GM12878 (cell line): ENCODE measurements at regions not wholly inside any gene's neighbourhood (a gene's known extent, or its start where the extent isn't known, plus 50 kb on each side); places are given as distances from the start of the nearest gene placed in this dataset.

Experiments used
- ATAC-seq: fragments of 200-7000 bp; cut with Tn5 transposase; 3 replicates; pipeline ENCODE4 v1.9.1; 2020; ENCODE audit warnings: mild to moderate bottlenecking, moderate library complexity
- BruUV-seq: library from RNA; stranded (reverse); fragments of 400-500 nt; replicated peaks from 2 replicates; lab custom pipeline; 2021; lab: Mats Ljungman, UMichigan
- CTCF ChIA-PET: fragments of 300-600 bp; sonication (Branson Sonifier 250); formaldehyde crosslinking; extraction: SDS; loops from one replicate; lab custom pipeline; 2021; ENCODE audit warnings: inconsistent platforms; lab: Yijun Ruan, JAX
- POLR2A ChIA-PET: fragments of 350-600 bp; formaldehyde crosslinking; extraction: SDS; loops from one replicate; lab custom pipeline; 2021; ENCODE audit warnings: inconsistent platforms; lab: Charles Lee
- RAD21 ChIA-PET: fragments of 300-600 bp; sonication (Branson Sonifier 250); formaldehyde crosslinking; loops from one replicate; lab custom pipeline; 2023; ENCODE audit warnings: antibody characterized with exemption; ENCODE audit not compliant: unreplicated experiment; lab: Charles Lee
- SMC1A ChIA-PET: fragments of 300-600 bp; sonication (Branson Sonifier 250); formaldehyde crosslinking; loops from one replicate; lab custom pipeline; 2023; ENCODE audit not compliant: unreplicated experiment, uncharacterized antibody; lab: Charles Lee
- DNase-seq: peaks from one replicate; pipeline ENCODE4 v3.0.0-alpha.2; 2011; ENCODE audit warnings: low read depth, low spot score
- FAIRE-seq: peaks from 3 replicates; lab custom pipeline; 2011; peaks lifted over from hg19 to GRCh38; lab: Jason Lieb, UNC
- H2AFZ ChIP-seq: 2 replicates; pipeline ENCODE4 v1.6.0; 2011; ENCODE audit warnings: low read depth, low read length, control low read depth; ENCODE audit not compliant: control insufficient read depth
- H3K27ac ChIP-seq: 2 replicates; pipeline ENCODE4 v1.5.1; 2011; ENCODE audit warnings: control low read depth; ENCODE audit not compliant: control insufficient read depth, insufficient read depth
- H3K27me3 ChIP-seq, 2 experiments: replicated peaks in 1 of 2; 2 replicates each; pipeline versions ENCODE4 v1.6.0 to v1.6.1; 2011; ENCODE audit warnings: low read length in 1 of 2; ENCODE audit not compliant: control insufficient read depth in 2 of 2, insufficient read depth in 2 of 2
- H3K36me3 ChIP-seq, 2 experiments: 2 replicates each; pipeline ENCODE4 v1.5.1; 2011; ENCODE audit warnings: low read length in 1 of 2; ENCODE audit not compliant: control insufficient read depth in 2 of 2, insufficient read depth in 2 of 2
- H3K4me1 ChIP-seq: 2 replicates; pipeline ENCODE4 v1.6.1; 2011; ENCODE audit warnings: mild to moderate bottlenecking, low read length, moderate library complexity, mixed read lengths; ENCODE audit not compliant: control insufficient read depth, insufficient read depth
- H3K4me2 ChIP-seq: 2 replicates; pipeline ENCODE4 v1.6.0; 2011; ENCODE audit warnings: control low read depth; ENCODE audit not compliant: control insufficient read depth, insufficient read depth
- H3K4me3 ChIP-seq: fragments of 200-600 bp; sonication (generic); 2 replicates; pipeline ENCODE4 v1.5.1; 2016
- H3K79me2 ChIP-seq: 2 replicates; pipeline ENCODE4 v1.6.0; 2011; ENCODE audit warnings: low read length; ENCODE audit not compliant: control insufficient read depth, insufficient read depth
- H3K9ac ChIP-seq: 2 replicates; pipeline ENCODE4 v1.8.0; 2011; ENCODE audit warnings: low read length, control low read depth, mixed read lengths; ENCODE audit not compliant: control insufficient read depth, insufficient read depth
- H3K9me3 ChIP-seq: replicated peaks from 3 replicates; pipeline ENCODE4 v1.5.1; 2011; ENCODE audit warnings: mild to moderate bottlenecking, low read length; ENCODE audit not compliant: control insufficient read depth, insufficient read depth
- H4K20me1 ChIP-seq: 2 replicates; pipeline ENCODE4 v1.6.0; 2011; ENCODE audit not compliant: control insufficient read depth, insufficient read depth
- ATF3 ChIP-seq: IDR thresholded peaks from 2 replicates; pipeline ENCODE4 v1.6.1; 2011; ENCODE audit warnings: low read depth, mild to moderate bottlenecking, low read length, moderate library complexity, borderline replicate concordance; ENCODE audit errors: extremely low read depth
- CEBPB ChIP-seq, 2 experiments: fragments of 150-350 bp in 1 of 2; IDR thresholded peaks; 2 replicates each; pipeline ENCODE4 v1.6.1; 2012 to 2014; ENCODE audit warnings: low read depth in 2 of 2, low read length in 2 of 2, borderline replicate concordance in 1 of 2, inconsistent platforms in 1 of 2
- CEBPZ ChIP-seq: fragments of 150-350 bp; IDR thresholded peaks from 2 replicates; pipeline ENCODE4 v1.6.1; 2016; ENCODE audit warnings: low read depth, low read length
- CHD4 ChIP-seq: fragments of 200-600 bp; sonication (generic); IDR thresholded peaks from 2 replicates; pipeline ENCODE4 v1.6.1; 2016; ENCODE audit warnings: mild to moderate bottlenecking
- CREM ChIP-seq: IDR thresholded peaks from 2 replicates; pipeline ENCODE4 v1.6.1; 2014; ENCODE audit warnings: antibody characterized with exemption, low read depth
- EED ChIP-seq: sonication (generic); IDR thresholded peaks from 2 replicates; pipeline ENCODE4 v1.6.1; 2016; ENCODE audit warnings: antibody characterized with exemption, low read depth
- FOS ChIP-seq: IDR thresholded peaks from 3 replicates; pipeline ENCODE4 v1.6.1; 2011; ENCODE audit warnings: borderline replicate concordance; ENCODE audit not compliant: insufficient read length; ENCODE audit errors: extremely low read depth
- HDAC2 ChIP-seq: fragments of 200-600 bp; sonication (generic); IDR thresholded peaks from 2 replicates; pipeline ENCODE4 v1.6.1; 2017
- KAT2A ChIP-seq: conservative IDR thresholded peaks from 2 replicates; pipeline ENCODE4 v1.6.1; 2011; ENCODE audit warnings: low read depth, low read length; ENCODE audit not compliant: control insufficient read depth
- PML ChIP-seq: IDR thresholded peaks from 2 replicates; pipeline ENCODE4 v1.6.1; 2012; ENCODE audit warnings: low read length, inconsistent platforms
- POLR2AphosphoS2 ChIP-seq: IDR thresholded peaks from 2 replicates; pipeline ENCODE4 v1.6.1; 2011; ENCODE audit warnings: low read depth, mild to moderate bottlenecking, low read length, improper control_type of control experiment, moderate library complexity
- RB1 ChIP-seq: fragments of 450-650 bp; formaldehyde crosslinking; IDR thresholded peaks from 2 replicates; pipeline ENCODE4 v1.6.1; 2017; ENCODE audit warnings: mild to moderate bottlenecking, borderline replicate concordance
- TCF3 ChIP-seq: IDR thresholded peaks from 2 replicates; pipeline ENCODE4 v1.6.1; 2012; ENCODE audit warnings: low read depth, mild to moderate bottlenecking, low read length, borderline replicate concordance; ENCODE audit not compliant: insufficient read depth
- ZNF274 ChIP-seq: IDR thresholded peaks from one replicate; pipeline ENCODE4 v1.8.0; 2011; ENCODE audit not compliant: insufficient read length, insufficient read depth
- ZNF687 ChIP-seq: fragments of 450-650 bp; IDR thresholded peaks from 2 replicates; pipeline ENCODE4 v1.6.1; 2017; ENCODE audit warnings: mild to moderate bottlenecking, moderate library complexity
- whole genome bisulfite sequencing: methylation state at CpG from one replicate; pipeline ENCODE4 v1.1.6; 2016; ENCODE audit warnings: low lambda C conversion rate; ENCODE audit not compliant: insufficient replicate concordance, insufficient coverage; ENCODE audit errors: missing lambda C conversion rate; 5-methylcytosine and 5-hydroxymethylcytosine counted together
- in situ Hi-C: fragments of 300-500 bp; cut with MboI; formaldehyde crosslinking; loops from 9 replicates; pipeline ENCODE4 v1.14.3; 2018; ENCODE audit warnings: mixed read lengths
- intact Hi-C: fragments of 100-400 bp; cut with micrococcal nuclease; formaldehyde crosslinking; loops from one replicate; pipeline ENCODE4 v1.14.2; 2022; ENCODE audit not compliant: unreplicated experiment

GRCh38 chr6:156406099-156406498 is 371.1 kb upstream of the ARID1B start:
- Histone ChIP-seq H3K27me3 (peaks cover 0 to 2% of the 10 kb centered on the region in 2 experiments; a peak in 1 of 4 replicates), H3K9me3 (peaks cover 11% of the 10 kb centered on the region; the same call in 2 of the 3 replicates), H4K20me1 (no peaks in the 10 kb centered on the region), H3K4me3 (no peak overlapping the region), H2AFZ (no peak overlapping the region), H3K4me1 (no peaks in the 10 kb centered on the region), H3K36me3 (no peaks in the 10 kb centered on the region), H3K79me2 (no peaks in the 10 kb centered on the region), H3K9ac (no peak overlapping the region), H3K4me2 (no peak overlapping the region), H3K27ac (no peak overlapping the region)
- DNase-seq (no peak), FAIRE-seq (no peak), ATAC-seq (no peak)
- ChIA-PET POLR2A (no interaction called here), SMC1A (no interaction called here), RAD21 (no interaction called here), CTCF (no interaction called here)
- intact Hi-C loops: no loop called here
- WGBS: 78% methylated on average over 3 of the region's 3 CpGs
- TF ChIP-seq ZNF274 (no peak), ZNF687 (no peak), TCF3 (no peak), CEBPZ (no peak), KAT2A (no peak), RB1 (no peak), CHD4 (no peak), PML (no peak), FOS (no peak), EED (no peak), CEBPB (IDR thresholded peaks at IDR 0.05; ENCODE audit: borderline replicate concordance in 1 of 2, low read depth in 2 of 2, low read length in 2 of 2) (no peak), HDAC2 (no peak), ATF3 (no peak), CREM (no peak), POLR2AphosphoS2 (no peak)
- no TSS peak for BruUV-seq
- in situ Hi-C loops: no loop called here
